ENCODE measurements at regions not wholly inside any gene's neighbourhood (a gene's known extent, or its start where the extent isn't known, plus 50 kb on each side); places are given as distances from the start of the nearest gene placed in this dataset.

GRCh38 chr2:64831977-64832328 is 157.2 kb upstream of the SLC1A4 start:
- Mint-ChIP-seq H3K27ac (0 out of 7 replicates have a peak overlapping the region, but pooled peaks of 1 of the 3 experiments have one; percentile 29), H3K36me3 (ENCODE audit: insufficient read depth in 1 of 3, low read depth in 3 of 3) (no peaks in the 10 kb centered on the region), H3K9me3 (no peaks in the 10 kb centered on the region), H3K4me3 (no peak overlapping the region), H3K4me1 (peaks cover 35 to 45% of the 10 kb centered on the region in 2 experiments), H3K27me3 (ENCODE audit: low read depth) (peaks cover 25% of the 10 kb centered on the region)
- H2BK20ac ChIP-seq (ENCODE audit: low read depth, low read length, poor library complexity, severe bottlenecking): no peak overlapping the region
- H3K9me3 ChIP-seq (ENCODE audit: control insufficient read depth, low read depth, low read length): no peaks in the 10 kb centered on the region
- H2BK12ac ChIP-seq (ENCODE audit: insufficient read length, low read depth, low read length): no peak overlapping the region
- no peak overlapping the region for H3T11ph ChIP-seq (ENCODE audit: low read length)
- H3K4me1 ChIP-seq (ENCODE audit: insufficient read depth, low read length): no peaks in the 10 kb centered on the region
- no peak; the same call in 2 of the 3 replicates for TF ChIP-seq CTCF (conservative IDR thresholded peaks at IDR 0.05)
- H2BK5ac ChIP-seq (ENCODE audit: insufficient read length, low read length): no peak overlapping the region
- no peak overlapping the region for H3K23ac ChIP-seq (ENCODE audit: insufficient read length, low read depth, low read length)
- no peak overlapping the region for H3K18ac ChIP-seq (ENCODE audit: insufficient read length, low read depth, low read length)
- no peaks in the 10 kb centered on the region for H4K20me1 ChIP-seq (ENCODE audit: control insufficient read depth, insufficient read depth, insufficient read length)
- H2AK5ac ChIP-seq (ENCODE audit: insufficient read length, low read length): no peak overlapping the region
- WGBS (ENCODE audit: extremely low coverage, insufficient read length, low lambda C conversion rate): no CpG with 5 or more reads among the region's 6 CpGs
- H4K5ac ChIP-seq (ENCODE audit: insufficient read length, low read depth, low read length): no peak overlapping the region
- no peak overlapping the region for H3K56ac ChIP-seq (ENCODE audit: insufficient read length, low read depth, low read length)
- no peak overlapping the region for H3K4ac ChIP-seq (ENCODE audit: low read depth, low read length)
- no peaks in the 10 kb centered on the region for H3K79me1 ChIP-seq (ENCODE audit: insufficient read depth, low read depth, low read length, poor library complexity, severe bottlenecking)
- no peaks in the 10 kb centered on the region for H3K23me2 ChIP-seq (ENCODE audit: insufficient read length, low read depth, low read length, poor library complexity, severe bottlenecking)
- H2AFZ ChIP-seq (ENCODE audit: low read length): no peak overlapping the region
- no peak overlapping the region for H4K8ac ChIP-seq (replicated peaks; ENCODE audit: insufficient read length, low read depth, low read length)
- H4K91ac ChIP-seq (ENCODE audit: insufficient read length, low read depth, low read length): no peak overlapping the region
- H2BK15ac ChIP-seq (ENCODE audit: low read depth, low read length): no peak overlapping the region
- no peak overlapping the region for H2BK120ac ChIP-seq (ENCODE audit: low read depth, low read length, poor library complexity, severe bottlenecking)
- H3K79me2 ChIP-seq (ENCODE audit: insufficient read depth, low read length): no peaks in the 10 kb centered on the region
- no peak overlapping the region for H3K14ac ChIP-seq (ENCODE audit: insufficient read depth, low read length)
- no peak for DNase-seq
- H3K4me2 ChIP-seq (ENCODE audit: insufficient read depth, insufficient read length, low read length): no peak overlapping the region
- no peaks in the 10 kb centered on the region for H3K27me3 ChIP-seq (ENCODE audit: insufficient read depth, low read length)
- H3K9ac ChIP-seq (ENCODE audit: extremely low read depth, insufficient read length, low read length): no peak overlapping the region
- no peak overlapping the region for H3K27ac ChIP-seq (ENCODE audit: insufficient read length, low read depth, low read length)

Measured in H9 (cell line).